ENCODE measurements at regions not wholly inside any gene's neighbourhood (a gene's known extent, or its start where the extent isn't known, plus 50 kb on each side); places are given as distances from the start of the nearest gene placed in this dataset.

- no peak for DNase-seq (ENCODE audit: low read depth)
These were observed 94.9 kb upstream of the GATA6 start for GRCh38 chr18:22074282-22075070.

GRCh38 chr18:22080035-22080434 lies 89.4 kb upstream of the GATA6 start:
- DNase-seq (ENCODE audit: low read depth) = no peak

- DNase-seq (ENCODE audit: low read depth) = no peak
These were observed 87.0 kb upstream of the GATA6 start for GRCh38 chr18:22082408-22082807.

GRCh38 chr18:22084547-22084946 lies 84.8 kb upstream of the GATA6 start:
- no peak for DNase-seq (ENCODE audit: low read depth)

GRCh38 chr18:22086973-22087372 lies 82.4 kb upstream of the GATA6 start:
- DNase-seq (ENCODE audit: low read depth) = no peak

GRCh38 chr18:22088029-22088428 lies 81.4 kb upstream of the GATA6 start:
- DNase-seq (ENCODE audit: low read depth) = no peak

GRCh38 chr18:22088996-22089640 lies 80.3 kb upstream of the GATA6 start:
- DNase-seq (ENCODE audit: low read depth) = no peak

GRCh38 chr18:22091341-22091740 lies 78.0 kb upstream of the GATA6 start:
- DNase-seq (ENCODE audit: low read depth) = no peak

- DNase-seq (ENCODE audit: low read depth) = no peak
These were observed 75.5 kb upstream of the GATA6 start for GRCh38 chr18:22093731-22094357.

- no peak for DNase-seq (ENCODE audit: low read depth)
These were observed 75.0 kb upstream of the GATA6 start for GRCh38 chr18:22094358-22094734.

GRCh38 chr18:22098563-22098989 lies 70.8 kb upstream of the GATA6 start:
- DNase-seq (ENCODE audit: low read depth) = no peak

- DNase-seq (ENCODE audit: low read depth) = no peak
These were observed 69.5 kb upstream of the GATA6 start for GRCh38 chr18:22099925-22100324.

- DNase-seq (ENCODE audit: low read depth) = no peak
These were observed 67.7 kb upstream of the GATA6 start for GRCh38 chr18:22101731-22102130.

GRCh38 chr18:22102953-22103646 lies 66.3 kb upstream of the GATA6 start:
- DNase-seq (ENCODE audit: low read depth) = no peak

- no peak for DNase-seq (ENCODE audit: low read depth)
These were observed 65.8 kb upstream of the GATA6 start for GRCh38 chr18:22103647-22104031.

GRCh38 chr18:22106536-22107292 lies 62.7 kb upstream of the GATA6 start:
- no peak for DNase-seq (ENCODE audit: low read depth)

- no peak for DNase-seq (ENCODE audit: low read depth)
These were observed 60.7 kb upstream of the GATA6 start for GRCh38 chr18:22108674-22109073.

GRCh38 chr18:22109535-22109934 lies 59.9 kb upstream of the GATA6 start:
- no peak for DNase-seq (ENCODE audit: low read depth)

GRCh38 chr18:22110461-22110924 lies 58.9 kb upstream of the GATA6 start:
- DNase-seq (ENCODE audit: low read depth) = no peak

- no peak for DNase-seq (ENCODE audit: low read depth)
These were observed 57.2 kb upstream of the GATA6 start for GRCh38 chr18:22112215-22112614.

- DNase-seq (ENCODE audit: low read depth) = no peak
These were observed 56.1 kb upstream of the GATA6 start for GRCh38 chr18:22113144-22113844.

Data from stimulated activated CD8-positive, alpha-beta memory T cell treated with anti-CD3 and anti-CD28 coated beads, Interleukin-12 subunit alpha, Interleukin-12 subunit beta, amount 100 ng/mL, for 4 hours (primary cell).